Neural progenitor cell (in vitro differentiated cells): ENCODE measurements at regions not wholly inside any gene's neighbourhood (a gene's known extent, or its start where the extent isn't known, plus 50 kb on each side); places are given as distances from the start of the nearest gene placed in this dataset.

Source experiments
- EZH2 ChIP-seq: fragments of 200-600 bp; sonication (generic); IDR thresholded peaks from 2 replicates; pipeline ENCODE4 v1.6.1; 2017; ENCODE audit warnings: antibody characterized with exemption, mild to moderate bottlenecking, moderate library complexity
- EZH2phosphoT487 ChIP-seq: fragments of 200-600 bp; sonication (generic); IDR thresholded peaks from 2 replicates; pipeline ENCODE4 v1.6.1; 2017; ENCODE audit warnings: antibody characterized with exemption
- TF ChIP-seq, protein P1 (sequence below): fragments of 200-600 bp; sonication (generic); IDR thresholded peaks from 2 replicates; pipeline ENCODE4 v1.5.1; 2017; ENCODE audit warnings: antibody characterized with exemption, mild to moderate bottlenecking

DNA sequence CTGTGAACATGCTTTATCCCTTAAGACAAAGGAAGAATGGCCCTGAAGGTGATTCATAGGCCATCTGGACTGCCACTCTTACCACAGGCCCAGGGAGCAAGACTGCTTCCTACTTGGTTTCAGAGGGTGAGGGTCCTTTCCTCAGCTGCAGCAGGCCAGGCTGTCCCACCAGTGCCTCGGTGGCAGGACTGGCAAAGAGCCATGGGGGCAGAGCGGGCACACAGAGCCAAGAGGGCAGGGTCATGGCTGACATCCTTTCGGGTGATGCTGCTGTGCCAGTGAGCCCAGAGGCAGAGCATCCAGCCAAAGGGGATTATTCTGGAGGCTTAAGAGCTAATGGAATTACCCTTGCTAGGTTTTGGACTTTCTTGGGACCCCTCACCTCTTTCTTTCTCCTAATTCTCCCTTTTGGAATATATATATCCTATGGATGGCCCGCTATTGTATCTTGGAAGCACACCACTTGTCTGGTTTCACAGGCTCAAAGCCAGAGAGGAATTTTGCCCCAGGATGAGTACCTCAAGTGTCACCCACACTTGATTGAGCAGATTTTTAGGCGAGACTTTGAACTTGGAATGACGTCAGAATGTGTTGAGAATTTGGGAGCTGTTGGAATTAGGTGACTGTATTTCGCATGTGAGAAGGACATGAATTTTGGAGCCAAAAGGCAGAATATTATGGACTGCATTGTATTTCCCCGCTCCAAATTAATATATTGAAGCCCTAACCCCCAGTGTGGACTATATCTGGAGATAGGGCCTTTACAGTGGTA, 180.6 kb downstream of the BARX1 start:
- TF ChIP-seq, protein P1, sequence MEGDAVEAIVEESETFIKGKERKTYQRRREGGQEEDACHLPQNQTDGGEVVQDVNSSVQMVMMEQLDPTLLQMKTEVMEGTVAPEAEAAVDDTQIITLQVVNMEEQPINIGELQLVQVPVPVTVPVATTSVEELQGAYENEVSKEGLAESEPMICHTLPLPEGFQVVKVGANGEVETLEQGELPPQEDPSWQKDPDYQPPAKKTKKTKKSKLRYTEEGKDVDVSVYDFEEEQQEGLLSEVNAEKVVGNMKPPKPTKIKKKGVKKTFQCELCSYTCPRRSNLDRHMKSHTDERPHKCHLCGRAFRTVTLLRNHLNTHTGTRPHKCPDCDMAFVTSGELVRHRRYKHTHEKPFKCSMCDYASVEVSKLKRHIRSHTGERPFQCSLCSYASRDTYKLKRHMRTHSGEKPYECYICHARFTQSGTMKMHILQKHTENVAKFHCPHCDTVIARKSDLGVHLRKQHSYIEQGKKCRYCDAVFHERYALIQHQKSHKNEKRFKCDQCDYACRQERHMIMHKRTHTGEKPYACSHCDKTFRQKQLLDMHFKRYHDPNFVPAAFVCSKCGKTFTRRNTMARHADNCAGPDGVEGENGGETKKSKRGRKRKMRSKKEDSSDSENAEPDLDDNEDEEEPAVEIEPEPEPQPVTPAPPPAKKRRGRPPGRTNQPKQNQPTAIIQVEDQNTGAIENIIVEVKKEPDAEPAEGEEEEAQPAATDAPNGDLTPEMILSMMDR, result no peak
- no peak for TF ChIP-seq EZH2
- no peak for TF ChIP-seq EZH2phosphoT487
